Activated B cell treated with CpG ODN at 0.5 μM for 24 hours (primary cell): ENCODE measurements at regions not wholly inside any gene's neighbourhood (a gene's known extent, or its start where the extent isn't known, plus 50 kb on each side); places are given as distances from the start of the nearest gene placed in this dataset.

Experiments used
- ATAC-seq: fragments of 200-7000 bp; cut with Tn5 transposase; one replicate; pipeline ENCODE4 v1.10.0; 2021; ENCODE audit warnings: low read depth, mild to moderate bottlenecking, moderate library complexity
- CTCF ChIA-PET: fragments of 350-600 bp; sonication (Branson Sonifier 250); formaldehyde crosslinking; loops from one replicate; lab custom pipeline; 2021; ENCODE audit warnings: antibody characterized with exemption; lab: Charles Lee
- POLR2A ChIA-PET: fragments of 350-600 bp; sonication (Branson Sonifier 250); formaldehyde crosslinking; loops from one replicate; lab custom pipeline; 2021; ENCODE audit warnings: antibody characterized with exemption; lab: Charles Lee
- DNase-seq: peaks from one replicate; pipeline ENCODE4 v3.0.0; 2022
- H3K27ac Mint-ChIP-seq: one replicate; pipeline ENCODE4 v1.8.0; 2020; ENCODE audit warnings: mixed read lengths
- H3K27me3 Mint-ChIP-seq: one replicate; pipeline ENCODE4 v1.8.0; 2021; ENCODE audit warnings: mixed read lengths
- H3K36me3 Mint-ChIP-seq: one replicate; pipeline ENCODE4 v1.8.0; 2021; ENCODE audit warnings: low read depth, mixed read lengths
- H3K4me1 Mint-ChIP-seq: one replicate; pipeline ENCODE4 v1.8.0; 2021; ENCODE audit warnings: mixed read lengths
- H3K4me3 Mint-ChIP-seq: one replicate; pipeline ENCODE4 v1.8.0; 2020; ENCODE audit warnings: mild to moderate bottlenecking, mixed read lengths
- H3K9me3 Mint-ChIP-seq: one replicate; pipeline ENCODE4 v1.8.0; 2020; ENCODE audit warnings: mixed read lengths
- CTCF ChIP-seq: fragments of 200-600 bp; IDR thresholded peaks from one replicate; pipeline ENCODE4 v1.8.0; 2022; ENCODE audit warnings: antibody characterized with exemption, mild to moderate bottlenecking
- intact Hi-C: fragments of 100-400 bp; cut with micrococcal nuclease; formaldehyde crosslinking; loops from one replicate; pipeline ENCODE4 v1.15.1; 2024

GRCh38 chr6:25188232-25188631 lies 90.9 kb upstream of the CARMIL1 start:
- Mint-ChIP-seq H3K9me3 (no peaks in the 10 kb centered on the region), H3K36me3 (no peaks in the 10 kb centered on the region), H3K27ac (no peak overlapping the region), H3K4me3 (no peak overlapping the region), H3K27me3 (peaks cover 13% of the 10 kb centered on the region), H3K4me1 (no peaks in the 10 kb centered on the region)
- intact Hi-C loops, result no loop called here
- ATAC-seq, result no peak
- POLR2A ChIA-PET, result no interaction called here
- DNase-seq, result no peak
- TF ChIP-seq CTCF, result no peak
- CTCF ChIA-PET, result no interaction called here

GRCh38 chr6:25192590-25193459 lies 86.3 kb upstream of the CARMIL1 start:
- H3K27ac Mint-ChIP-seq, result no peak overlapping the region
- H3K9me3 Mint-ChIP-seq, result no peaks in the 10 kb centered on the region
- CTCF ChIA-PET, result no interaction called here
- no peak for DNase-seq
- POLR2A ChIA-PET, result no interaction called here
- peaks cover 8% of the 10 kb centered on the region for H3K27me3 Mint-ChIP-seq
- no peaks in the 10 kb centered on the region for H3K4me1 Mint-ChIP-seq
- no peak for TF ChIP-seq CTCF
- H3K36me3 Mint-ChIP-seq, result no peaks in the 10 kb centered on the region
- intact Hi-C loops, result no loop called here
- ATAC-seq, result no peak
- no peak overlapping the region for H3K4me3 Mint-ChIP-seq

GRCh38 chr6:25193460-25194171 lies 85.6 kb upstream of the CARMIL1 start:
- TF ChIP-seq CTCF, result no peak
- DNase-seq (no peak), ATAC-seq (no peak)
- ChIA-PET POLR2A (no interaction called here), CTCF (no interaction called here)
- Mint-ChIP-seq H3K27ac (no peak overlapping the region), H3K27me3 (peaks cover 3% of the 10 kb centered on the region), H3K4me1 (no peaks in the 10 kb centered on the region), H3K9me3 (no peaks in the 10 kb centered on the region), H3K36me3 (no peaks in the 10 kb centered on the region), H3K4me3 (no peak overlapping the region)
- intact Hi-C loops, result no loop called here

GRCh38 chr6:25194172-25194678 lies 84.9 kb upstream of the CARMIL1 start:
- no peaks in the 10 kb centered on the region for H3K27me3 Mint-ChIP-seq
- H3K36me3 Mint-ChIP-seq, result no peaks in the 10 kb centered on the region
- no peak overlapping the region for H3K4me3 Mint-ChIP-seq
- no peak overlapping the region for H3K27ac Mint-ChIP-seq
- DNase-seq (no peak), ATAC-seq (no peak)
- POLR2A ChIA-PET, result no interaction called here
- no peaks in the 10 kb centered on the region for H3K9me3 Mint-ChIP-seq
- intact Hi-C loops, result no loop called here
- CTCF ChIA-PET, result no interaction called here
- TF ChIP-seq CTCF, result no peak
- no peaks in the 10 kb centered on the region for H3K4me1 Mint-ChIP-seq

GRCh38 chr6:25196464-25196863 lies 82.7 kb upstream of the CARMIL1 start:
- TF ChIP-seq CTCF, result no peak
- Mint-ChIP-seq H3K36me3 (no peaks in the 10 kb centered on the region), H3K4me1 (no peaks in the 10 kb centered on the region), H3K27me3 (no peaks in the 10 kb centered on the region), H3K4me3 (no peak overlapping the region), H3K9me3 (no peaks in the 10 kb centered on the region), H3K27ac (no peak overlapping the region)
- intact Hi-C loops, result no loop called here
- DNase-seq (no peak), ATAC-seq (no peak)
- ChIA-PET POLR2A (no interaction called here), CTCF (no interaction called here)
